CD1c-positive myeloid dendritic cell (primary cell): ENCODE measurements at regions not wholly inside any gene's neighbourhood (a gene's known extent, or its start where the extent isn't known, plus 50 kb on each side); places are given as distances from the start of the nearest gene placed in this dataset.
"Not testable (repeated sequence)": the region's sequence is repeated elsewhere in the genome, so short reads cannot be mapped to it uniquely, and the experiment has no call there.

ENCODE experiments used
- DNase-seq: peaks from one replicate; pipeline ENCODE4 v3.0.0-alpha.2; 2016; ENCODE audit errors: extremely low spot score

DNA sequence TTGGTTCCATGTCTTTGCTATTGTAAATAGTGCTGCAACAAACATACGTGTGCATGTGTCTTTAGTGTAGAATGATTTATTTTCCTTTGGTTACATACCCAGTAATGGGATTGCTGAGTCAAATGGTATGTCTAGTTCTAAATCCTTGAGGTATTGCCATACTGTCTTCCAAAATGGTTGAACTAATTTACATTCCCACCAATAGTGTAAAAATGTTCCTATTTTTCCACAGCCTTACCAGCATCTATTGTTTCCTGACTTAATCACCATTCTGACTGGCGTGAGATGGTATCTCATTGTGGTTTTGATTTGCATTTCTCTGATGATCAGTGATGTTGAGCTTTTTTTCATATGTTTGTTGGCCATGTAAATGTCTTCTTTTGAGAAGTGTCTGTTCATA, 226.6 kb downstream of the ETAA1 start:
- not testable (repeated sequence) for DNase-seq

DNA sequence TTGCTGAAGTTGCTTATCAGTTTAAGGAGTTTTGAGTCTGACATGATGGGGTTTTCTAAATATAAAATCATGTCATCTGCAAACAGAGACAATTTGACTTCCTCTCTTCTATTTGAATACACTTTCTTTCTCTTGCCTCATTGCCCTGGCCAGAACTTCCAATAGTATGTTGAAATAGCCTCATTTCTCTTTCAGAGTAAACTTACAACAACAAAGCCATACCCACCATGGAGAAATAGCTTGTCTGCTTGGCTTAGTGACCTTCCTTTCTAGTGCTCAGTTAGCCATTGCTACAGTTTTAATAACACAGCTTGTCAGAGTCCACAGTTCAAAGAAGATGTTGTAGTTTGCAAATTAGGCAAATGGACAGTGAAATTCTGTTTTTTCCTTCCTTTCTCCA, 228.0 kb downstream of the ETAA1 start:
- DNase-seq: no peak

GRCh38 chr2:67625690-67626475, 228.8 kb downstream of the ETAA1 start:
- no peak for DNase-seq

- no peak for DNase-seq
Observed at GRCh38 chr2:67626656-67627055, 229.5 kb downstream of the ETAA1 start.

DNA sequence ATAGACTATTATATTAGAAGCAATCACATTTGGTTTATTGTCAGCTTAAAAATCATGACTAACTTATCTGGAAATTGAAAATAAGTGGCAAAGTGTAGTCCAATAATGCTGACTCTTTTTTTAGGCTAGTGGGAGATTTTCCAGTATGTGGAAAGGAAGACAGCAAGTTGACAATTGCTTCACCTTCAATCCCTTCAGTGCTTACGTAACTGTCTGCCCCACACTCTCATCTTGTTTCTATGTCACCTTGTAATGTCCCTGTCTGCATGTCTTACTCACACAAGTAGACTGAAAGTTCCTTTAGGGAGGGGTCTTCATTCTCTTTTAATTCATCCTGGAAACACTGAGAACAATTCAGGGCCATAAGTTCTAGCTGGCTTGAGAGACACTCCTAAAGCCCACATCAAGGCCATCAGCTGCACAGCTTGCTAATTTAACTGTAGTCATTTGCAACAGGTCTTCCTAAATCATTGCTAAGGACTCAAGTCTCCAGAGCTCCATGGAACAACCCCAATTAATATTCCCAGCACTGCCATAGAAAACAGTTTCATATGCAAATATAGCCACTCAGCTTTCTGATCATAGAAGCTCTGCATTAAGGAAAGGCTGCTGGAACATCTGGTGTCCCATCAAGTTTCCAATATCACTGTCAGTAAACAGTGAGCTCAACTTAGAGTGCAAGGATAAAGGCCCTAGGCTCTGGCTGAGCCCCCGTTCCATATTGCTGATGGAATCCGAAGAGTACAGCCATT, 230.5 kb downstream of the ETAA1 start:
- no peak for DNase-seq

- DNase-seq: no peak
Observed at GRCh38 chr2:67628892-67629291, 231.8 kb downstream of the ETAA1 start.

- DNase-seq: no peak
Observed at GRCh38 chr2:67631483-67631882, 234.3 kb downstream of the ETAA1 start.

GRCh38 chr2:67633212-67633856, 236.2 kb downstream of the ETAA1 start:
- DNase-seq: no peak

DNA sequence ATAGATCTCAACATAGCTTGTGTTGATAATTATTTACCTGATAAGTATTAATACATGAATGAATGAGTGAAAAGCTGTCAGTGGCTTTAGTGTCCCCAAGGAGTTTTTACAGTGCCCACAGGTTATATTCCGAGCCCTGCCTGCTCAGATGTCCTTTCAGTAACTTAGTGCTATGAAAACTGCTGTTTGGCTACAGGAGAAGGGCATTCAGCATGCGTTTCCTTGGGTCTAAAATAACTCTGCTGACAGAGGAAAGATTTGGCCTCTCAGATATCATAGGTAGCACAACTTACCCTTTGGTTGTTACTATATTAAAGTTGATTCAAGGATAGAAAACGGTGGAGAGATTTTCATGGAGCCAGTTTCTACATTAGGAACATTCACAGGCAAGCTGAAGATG, 241.0 kb downstream of the ETAA1 start:
- no peak for DNase-seq

GRCh38 chr2:67641312-67642045, 244.3 kb downstream of the ETAA1 start:
- DNase-seq: no peak

GRCh38 chr2:67642046-67642382, 244.9 kb downstream of the ETAA1 start:
- no peak for DNase-seq

GRCh38 chr2:67642961-67643360, 245.8 kb downstream of the ETAA1 start:
- no peak for DNase-seq

DNA sequence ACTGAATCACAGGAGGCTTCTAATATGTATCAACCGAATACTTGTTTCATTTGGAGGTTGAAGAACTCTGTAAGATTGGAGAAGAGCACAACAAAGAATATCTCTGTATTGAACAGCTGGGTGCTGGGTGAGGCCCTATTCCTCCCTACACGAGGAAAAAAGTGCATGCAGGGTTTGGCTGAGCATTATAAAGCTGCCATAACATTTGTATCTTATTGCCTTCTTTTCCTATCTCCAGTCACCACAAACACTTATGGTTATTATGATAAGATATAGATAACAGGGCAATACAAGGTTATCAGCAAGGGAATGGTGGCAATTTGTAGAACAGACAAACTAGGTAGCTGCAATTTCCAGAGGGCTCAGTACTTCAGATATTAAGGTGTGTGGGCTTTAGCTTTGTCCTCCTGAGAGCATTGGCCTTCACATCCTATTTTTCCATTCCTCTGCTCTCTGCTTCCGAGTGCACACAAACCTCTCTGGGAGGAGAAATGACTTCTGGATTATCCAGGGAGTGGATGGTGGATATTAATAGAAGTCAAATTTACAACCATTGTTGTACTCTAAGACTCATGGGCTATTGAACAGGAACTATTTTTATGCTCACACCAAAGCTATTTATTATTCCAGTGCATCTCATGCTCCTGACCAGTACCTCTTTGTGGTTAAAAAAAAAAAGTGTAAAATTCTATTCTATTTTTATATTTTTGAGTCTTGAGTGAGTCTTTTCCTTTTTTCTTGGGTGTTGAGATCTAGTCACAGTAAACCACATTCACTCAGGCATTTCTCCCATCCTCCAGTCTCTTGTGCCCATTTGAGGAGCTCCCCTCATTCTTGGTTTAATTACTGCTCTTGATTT, 248.4 kb downstream of the ETAA1 start:
- DNase-seq: no peak

DNA sequence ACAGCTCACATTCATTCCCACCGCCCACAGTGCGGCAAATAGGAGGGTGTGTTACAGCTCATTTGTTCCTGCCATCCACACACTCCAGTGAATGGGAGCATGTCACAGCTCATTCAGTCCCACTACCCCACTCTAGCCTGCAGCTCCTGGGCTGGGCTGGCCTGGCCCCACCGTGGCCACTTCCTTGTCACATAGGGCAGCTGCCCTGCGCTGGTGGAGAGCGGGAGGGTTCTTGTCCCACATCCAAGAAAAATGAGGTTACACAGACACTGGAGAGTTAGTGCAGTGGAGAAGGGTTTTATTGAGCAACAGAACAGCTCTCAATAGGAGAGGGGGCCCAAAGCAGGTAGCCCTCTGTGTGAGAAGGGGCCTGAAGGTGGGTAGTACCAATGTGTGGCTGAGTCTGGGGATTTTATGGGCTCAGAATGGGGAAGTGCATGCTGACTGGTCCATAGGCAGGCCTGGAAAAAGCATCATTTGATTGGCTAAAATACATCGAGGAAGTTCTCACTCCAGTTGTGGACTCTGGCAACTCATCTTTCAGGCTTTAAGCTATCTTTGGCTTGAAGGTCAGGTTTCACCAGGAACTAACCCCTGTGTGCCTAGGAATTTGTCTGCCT, 249.7 kb downstream of the ETAA1 start:
- no peak for DNase-seq

- no peak for DNase-seq
Observed at GRCh38 chr2:67649331-67650261, 252.5 kb downstream of the ETAA1 start.

DNA sequence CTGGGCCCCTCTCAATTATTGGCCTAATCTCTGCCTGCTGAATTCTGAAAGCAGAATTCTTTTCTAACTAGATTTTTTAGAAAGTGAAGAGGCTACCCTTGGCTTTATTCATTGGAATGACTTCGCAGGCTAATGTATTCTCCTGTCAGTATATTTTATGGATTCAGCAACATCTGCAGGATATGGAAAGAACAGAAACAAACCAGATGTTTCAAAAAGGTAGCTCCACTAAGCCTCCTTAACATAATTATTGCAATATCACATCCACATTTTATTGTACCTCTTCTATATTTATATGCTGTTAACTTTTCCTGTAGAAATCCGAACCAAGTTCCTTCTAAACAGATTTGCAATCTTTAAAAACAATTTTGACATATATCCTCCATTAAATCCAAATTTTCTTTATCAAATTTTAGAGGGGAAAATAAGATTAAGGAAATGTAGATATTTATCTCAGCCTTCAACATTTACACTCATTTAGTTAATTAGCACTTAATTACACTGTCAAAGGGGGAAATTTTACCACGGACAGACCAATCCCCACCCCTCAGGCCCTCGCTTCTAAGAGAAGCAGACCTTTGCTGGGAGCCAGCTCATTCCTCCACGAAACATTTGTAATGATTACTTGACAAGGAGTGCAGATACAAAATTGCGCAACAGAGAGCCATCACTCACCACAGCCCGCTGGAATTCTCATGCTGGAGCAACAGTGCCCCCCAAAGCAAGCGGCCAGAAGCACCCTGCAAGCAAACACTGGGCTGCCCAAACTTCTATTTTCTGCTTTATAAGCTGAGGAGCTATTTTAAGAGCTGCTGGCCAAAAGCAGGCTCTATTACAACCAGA, 253.4 kb downstream of the ETAA1 start:
- DNase-seq: no peak

DNA sequence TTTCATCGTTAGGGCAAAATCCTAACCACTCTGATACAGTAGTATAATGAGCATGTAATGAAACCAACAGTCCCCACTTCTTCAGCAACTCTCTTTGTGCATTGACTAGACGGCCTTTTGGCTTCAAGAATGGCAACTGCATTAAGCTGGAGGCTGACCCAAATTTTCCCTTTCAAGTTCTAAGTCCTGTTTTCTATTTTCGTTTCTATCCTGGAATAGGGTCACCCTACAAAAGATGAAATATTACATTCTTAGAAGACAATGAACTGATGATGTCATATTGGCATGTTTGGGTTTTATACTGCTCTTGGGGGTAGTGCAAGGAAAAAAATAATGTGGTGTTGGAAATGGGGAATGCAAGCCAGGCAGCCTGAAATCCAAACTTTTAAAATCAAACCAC, 254.4 kb downstream of the ETAA1 start:
- no peak for DNase-seq

GRCh38 chr2:67652679-67653078, 255.5 kb downstream of the ETAA1 start:
- no peak for DNase-seq

GRCh38 chr2:67656875-67657274, 259.7 kb downstream of the ETAA1 start:
- no peak for DNase-seq
